ENCODE measurements at regions not wholly inside any gene's neighbourhood (a gene's known extent, or its start where the extent isn't known, plus 50 kb on each side); places are given as distances from the start of the nearest gene placed in this dataset.

- H3K4me3 ChIP-seq (ENCODE audit: low read length), result no peak overlapping the region
- no peak for TF ChIP-seq CTCF (conservative IDR thresholded peaks at IDR 0.05; ENCODE audit: low read depth, low read length)
- no peak for DNase-seq (ENCODE audit: low read depth)
These were observed 350.2 kb downstream of the DTWD2 start for GRCh38 chr5:118637947-118638670.

GRCh38 chr5:118628660-118629354, 359.5 kb downstream of the DTWD2 start:
- DNase-seq (ENCODE audit: low read depth), result no peak
- no peak overlapping the region for H3K4me3 ChIP-seq (ENCODE audit: low read length)
- TF ChIP-seq CTCF (conservative IDR thresholded peaks at IDR 0.05; ENCODE audit: low read depth, low read length), result no peak

- TF ChIP-seq CTCF (conservative IDR thresholded peaks at IDR 0.05; ENCODE audit: low read depth, low read length), result no peak
These were observed 368.1 kb downstream of the DTWD2 start for GRCh38 chr5:118620233-118620632.

GRCh38 chr5:118619823-118620222, 368.5 kb downstream of the DTWD2 start:
- no peak for DNase-seq (ENCODE audit: low read depth)
- TF ChIP-seq CTCF (conservative IDR thresholded peaks at IDR 0.05; ENCODE audit: low read depth, low read length), result no peak
- no peak overlapping the region for H3K4me3 ChIP-seq (ENCODE audit: low read length)

More at GRCh38 chr5:118620233-118620632, 368.1 kb downstream of the DTWD2 start:
- no peak overlapping the region for H3K4me3 ChIP-seq (ENCODE audit: low read length)
- DNase-seq (ENCODE audit: low read depth), result no peak

GRCh38 chr5:118616281-118616680, 372.1 kb downstream of the DTWD2 start:
- TF ChIP-seq CTCF (conservative IDR thresholded peaks at IDR 0.05; ENCODE audit: low read depth, low read length), result no peak
- no peak for DNase-seq (ENCODE audit: low read depth)
- no peak overlapping the region for H3K4me3 ChIP-seq (ENCODE audit: low read length)

GRCh38 chr5:118614731-118615456, 373.5 kb downstream of the DTWD2 start:
- no peak overlapping the region for H3K4me3 ChIP-seq (ENCODE audit: low read length)
- TF ChIP-seq CTCF (conservative IDR thresholded peaks at IDR 0.05; ENCODE audit: low read depth, low read length), result no peak
- DNase-seq (ENCODE audit: low read depth), result no peak
